Ammon's horn (tissue), 1 donor: ENCODE measurements at regions not wholly inside any gene's neighbourhood (a gene's known extent, or its start where the extent isn't known, plus 50 kb on each side); places are given as distances from the start of the nearest gene placed in this dataset.
"Not testable (repeated sequence)": the region's sequence is repeated elsewhere in the genome, so short reads cannot be mapped to it uniquely, and the experiment has no call there.

Experiments
- DNase-seq: peaks from one replicate; pipeline ENCODE4 v3.0.0-alpha.2; 2016; ENCODE audit warnings: low spot score

DNA sequence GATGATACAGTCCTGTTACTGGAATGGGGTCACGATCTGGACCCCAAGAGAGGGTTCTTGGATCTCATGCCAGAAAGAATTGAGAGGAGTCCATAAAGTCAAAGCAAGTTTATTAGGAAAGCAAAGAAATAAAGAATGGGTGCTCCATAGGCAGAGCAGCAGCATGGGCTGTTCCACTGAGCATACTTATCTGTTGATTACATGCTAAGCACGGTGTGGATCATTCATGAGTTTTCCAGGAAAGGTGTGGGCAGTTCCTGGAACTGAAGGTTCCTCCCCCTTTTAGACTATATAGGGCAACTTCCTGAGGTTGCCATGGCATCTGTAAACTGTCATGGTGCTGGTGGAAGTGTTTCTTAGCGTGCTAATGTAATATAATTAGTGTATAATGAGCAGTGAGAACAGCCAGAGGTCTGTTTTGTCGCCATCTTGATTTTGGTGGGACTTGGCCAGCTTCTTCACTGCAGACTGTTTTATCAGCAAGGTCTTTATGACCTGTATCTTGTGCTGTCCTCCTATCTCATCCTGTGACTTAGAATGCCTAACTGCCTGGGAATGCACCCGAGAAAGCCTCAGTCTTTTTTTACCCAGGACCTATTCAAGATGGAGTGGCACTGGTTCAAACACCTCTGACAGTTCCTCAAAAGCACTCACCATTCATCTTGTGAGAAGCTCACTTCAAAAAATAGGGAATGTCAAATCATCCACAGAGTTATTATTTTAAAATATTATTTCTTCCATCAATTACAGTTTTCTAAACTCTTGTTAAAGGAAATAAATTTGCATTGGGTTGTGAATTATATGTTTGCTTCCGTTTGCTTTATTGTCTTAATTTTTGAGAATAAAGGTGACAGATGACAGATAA is 1358.8 kb upstream of the TMEM132C start:
- DNase-seq = no peak

DNA sequence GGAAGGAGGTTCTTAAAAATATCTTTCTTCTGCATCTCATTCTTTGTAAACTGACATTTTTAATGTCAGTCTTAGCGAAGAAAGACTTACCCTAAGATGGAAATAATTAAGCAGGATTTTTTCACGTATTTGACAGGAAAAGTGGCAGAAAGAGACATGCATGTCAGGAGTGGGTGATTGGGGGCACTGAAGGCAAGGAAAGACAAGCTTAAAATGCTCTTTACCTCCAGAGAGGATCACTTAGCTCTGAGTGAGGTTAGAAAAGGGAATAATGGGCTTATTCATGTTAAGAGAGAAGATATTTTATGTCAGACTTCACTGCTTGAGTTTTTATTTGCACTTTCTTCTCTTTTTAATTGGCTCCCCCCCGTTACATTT is 1358.2 kb upstream of the TMEM132C start:
- DNase-seq = no peak

DNA sequence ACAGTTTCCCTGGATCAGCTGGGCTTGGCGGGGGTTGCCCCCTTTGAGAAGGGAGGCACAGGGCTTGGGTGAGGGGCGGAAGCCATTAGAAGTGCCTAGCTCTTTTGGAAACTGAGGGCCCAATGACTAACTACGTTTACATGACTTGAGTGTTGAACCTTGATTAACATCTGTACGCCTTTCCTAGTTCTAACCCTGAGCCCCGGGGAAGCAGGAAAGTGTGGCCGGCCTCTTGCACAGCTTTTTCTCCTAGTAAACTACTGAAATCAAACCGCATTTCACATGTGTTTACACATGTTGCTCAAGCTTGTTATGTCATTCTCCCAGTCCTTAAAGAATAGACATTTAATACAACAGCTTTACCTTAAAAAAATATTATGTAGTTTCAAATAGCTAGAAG is 1356.4 kb upstream of the TMEM132C start:
- no peak for DNase-seq

DNA sequence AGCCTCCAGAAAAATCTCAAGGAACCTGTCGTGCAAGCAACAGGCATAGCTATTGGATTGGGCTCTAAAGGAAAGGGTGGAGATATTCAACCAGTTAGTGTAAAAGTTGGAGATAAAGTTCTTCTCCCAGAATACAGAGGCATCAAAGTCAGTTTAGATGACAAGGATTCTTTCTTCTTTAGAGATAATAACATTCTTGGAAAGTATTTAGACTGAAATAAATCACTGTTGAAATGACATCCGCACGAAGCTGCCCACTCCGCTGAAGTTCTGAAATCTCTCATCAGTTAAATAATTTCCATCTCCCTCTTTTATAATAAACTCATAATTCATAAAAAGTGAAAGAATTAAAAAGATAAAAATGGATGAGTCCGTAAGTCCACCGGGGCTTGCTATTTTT is 1354.9 kb upstream of the TMEM132C start:
- no peak for DNase-seq

DNA sequence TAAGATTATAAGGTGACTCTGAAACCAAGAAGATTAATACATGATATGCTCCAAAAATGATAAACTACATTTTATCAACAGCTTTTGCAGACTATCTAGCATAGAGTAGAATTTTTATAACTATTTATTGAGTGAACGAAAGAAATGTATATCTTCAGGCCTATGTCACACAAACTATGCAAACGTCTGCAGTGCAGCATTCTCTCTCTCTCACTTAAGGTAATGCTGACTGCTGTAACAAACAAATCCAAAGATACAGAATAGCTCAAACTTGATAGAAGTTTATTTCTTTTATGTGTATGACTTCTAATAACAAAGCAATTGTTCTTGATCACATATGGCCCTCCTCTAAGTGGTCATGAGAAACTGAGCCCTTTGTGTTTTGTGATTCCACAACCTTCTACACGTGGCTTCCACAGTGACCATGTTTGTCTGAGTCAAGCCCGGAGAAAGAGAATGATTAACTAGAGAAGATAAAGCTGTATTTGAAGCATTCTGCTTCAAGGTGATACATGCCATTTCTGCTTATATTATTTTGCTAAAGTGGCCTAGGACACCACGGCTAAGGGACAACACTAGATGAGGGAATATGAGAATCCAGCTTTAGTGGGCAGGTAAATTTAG is 1352.7 kb upstream of the TMEM132C start:
- DNase-seq = no peak

DNA sequence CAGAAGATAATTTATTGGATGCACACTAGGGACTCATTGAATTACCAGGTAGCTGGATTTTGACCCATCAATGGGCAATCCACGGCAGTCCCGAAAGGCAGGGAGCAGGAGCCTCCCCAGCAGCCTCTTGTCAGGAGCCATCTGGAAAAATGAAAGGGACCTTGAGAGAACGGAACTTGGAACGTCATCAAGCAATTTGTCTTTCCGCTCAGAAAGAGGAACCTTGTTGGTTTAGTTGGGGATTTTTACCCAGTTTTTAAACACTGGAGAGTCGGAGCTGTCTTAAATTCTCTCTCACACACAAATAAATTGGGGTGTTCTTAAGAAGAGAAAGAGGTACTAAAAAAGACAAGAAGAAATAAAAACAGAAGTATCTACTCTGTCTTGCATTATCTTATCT is 1351.7 kb upstream of the TMEM132C start:
- DNase-seq = no peak

DNA sequence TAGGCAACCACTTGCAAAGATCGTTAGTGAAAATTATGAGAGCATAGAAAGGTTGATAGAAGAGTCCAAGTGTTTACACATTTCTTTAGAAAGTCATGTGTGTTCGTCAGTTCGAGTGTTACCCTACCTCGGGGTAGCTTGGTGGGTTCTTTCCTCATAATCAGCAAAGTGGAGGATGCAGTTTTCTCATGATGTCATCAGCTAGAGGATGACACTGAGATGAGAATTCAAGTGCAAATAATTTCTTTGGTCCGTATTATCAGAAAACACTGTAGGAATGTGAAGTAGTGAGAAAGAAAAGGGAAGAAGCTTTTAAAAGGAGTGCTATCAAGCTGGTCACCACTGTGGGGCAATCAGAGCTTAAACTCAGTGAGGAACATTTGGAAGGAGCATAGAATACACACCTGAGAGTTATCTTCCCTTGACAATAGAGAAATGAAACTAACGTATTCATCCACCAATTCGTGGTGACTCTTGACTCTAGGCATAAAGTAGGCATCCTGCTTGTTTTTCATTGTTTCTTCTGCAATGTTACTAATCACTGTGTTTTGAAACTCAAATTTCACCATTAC is 1340.9 kb upstream of the TMEM132C start:
- DNase-seq = no peak

DNA sequence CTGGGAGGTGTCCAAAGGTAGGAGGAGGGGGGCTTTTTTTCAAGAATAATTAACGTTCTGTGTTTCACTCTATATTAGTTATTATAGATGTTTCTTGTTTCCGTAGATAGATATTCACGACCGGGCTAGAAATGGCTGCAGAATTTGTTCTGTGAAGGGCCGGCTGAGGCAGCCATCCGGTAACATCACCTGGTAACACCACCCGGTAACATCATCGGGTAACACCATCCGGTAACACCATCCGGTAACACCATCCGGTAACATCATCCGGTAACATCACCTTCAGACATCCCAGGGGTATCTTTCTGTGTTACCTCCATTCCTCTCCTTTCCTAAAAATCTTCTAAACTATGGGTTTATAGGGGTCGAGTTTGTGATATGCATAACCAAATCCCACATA is 1336.7 kb upstream of the TMEM132C start:
- DNase-seq = no peak

DNA sequence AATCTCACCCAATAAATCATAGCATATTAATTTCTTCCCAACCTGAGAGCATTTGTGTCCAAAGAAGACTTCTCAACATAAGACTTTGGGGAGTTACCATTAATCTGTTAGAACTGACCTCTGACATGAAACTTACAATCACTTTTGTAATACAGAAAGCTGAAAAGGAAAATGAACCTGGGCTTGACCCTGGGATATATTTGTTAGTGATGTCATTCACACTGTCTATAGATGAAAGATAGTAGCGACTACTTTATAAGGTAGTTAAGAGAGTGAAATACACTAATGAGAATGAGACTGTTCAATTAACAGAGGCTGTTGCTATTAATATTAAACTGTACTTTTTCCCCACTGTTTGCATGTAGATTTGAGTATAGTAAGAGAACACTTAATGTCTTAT is 1334.8 kb upstream of the TMEM132C start:
- DNase-seq = no peak

DNA sequence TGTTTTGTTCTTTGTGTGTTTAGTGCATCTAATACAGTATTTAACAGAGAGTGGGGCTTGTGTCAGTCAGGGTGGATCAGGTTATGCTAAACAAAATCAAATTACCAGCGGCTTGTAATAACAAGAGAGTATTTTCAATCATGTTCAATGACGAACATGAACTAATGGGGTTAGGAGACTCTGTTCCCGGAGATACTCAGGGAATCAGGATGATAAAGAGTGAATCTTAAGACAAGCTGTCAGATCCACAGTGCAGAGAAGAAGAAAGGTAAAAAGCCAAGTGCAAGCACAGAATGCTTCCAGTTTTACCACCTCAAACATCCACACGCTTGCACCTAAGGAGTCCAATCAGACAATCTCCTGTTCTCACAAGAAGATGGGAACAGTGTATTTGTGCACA is 1331.5 kb upstream of the TMEM132C start:
- DNase-seq = no peak

DNA sequence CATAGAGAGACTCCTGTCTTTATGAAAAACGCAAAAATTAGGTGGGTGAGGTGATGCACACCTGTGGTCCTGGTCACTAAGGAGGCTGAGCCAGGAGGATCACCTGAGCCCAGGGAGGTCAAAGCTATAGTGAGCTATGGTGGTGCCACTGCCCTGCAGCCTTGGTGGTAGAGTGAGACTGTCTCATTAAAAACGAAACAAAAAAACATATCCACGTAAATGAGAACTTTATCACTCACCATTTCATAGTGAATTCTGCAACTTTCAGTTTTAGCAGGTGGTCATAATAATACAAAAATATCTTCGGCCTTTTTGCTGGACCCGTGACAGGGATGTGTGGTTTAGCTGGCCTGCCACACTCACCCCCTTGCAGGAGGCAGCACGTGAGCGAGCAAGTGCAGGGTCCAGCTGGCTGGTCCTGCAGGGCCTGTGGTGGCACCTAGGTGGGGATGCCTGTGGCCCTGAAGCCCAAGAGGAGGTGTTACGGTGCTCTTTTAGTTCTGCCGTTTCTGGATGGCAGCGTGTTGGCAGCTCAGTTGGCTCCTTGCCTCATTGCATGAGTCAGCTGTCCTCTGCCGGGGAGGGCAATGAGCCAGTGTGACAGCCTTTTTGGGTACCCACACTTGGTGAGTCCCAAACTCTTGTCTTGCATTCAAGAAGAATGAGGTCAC is 1330.7 kb upstream of the TMEM132C start:
- peak; percentile 77 for DNase-seq

DNA sequence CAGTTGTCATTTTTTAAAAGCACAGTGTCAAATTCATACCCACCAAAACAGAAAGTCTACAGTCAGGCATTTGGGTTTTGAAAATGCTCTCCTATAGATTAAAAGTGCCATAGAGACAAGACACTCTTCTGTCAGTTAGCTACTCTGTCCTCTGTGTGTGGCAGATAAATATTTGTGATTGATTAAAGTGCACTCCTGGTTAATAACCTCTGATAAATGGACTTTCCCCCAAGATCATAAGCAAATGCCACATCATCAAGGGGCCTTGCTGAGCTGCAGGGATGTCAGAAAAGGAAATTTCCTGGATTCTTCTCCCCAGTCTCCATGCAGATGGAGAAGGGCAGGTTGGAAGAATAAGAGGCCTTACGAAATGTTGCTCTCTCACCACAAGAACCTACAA is 1329.5 kb upstream of the TMEM132C start:
- DNase-seq = no peak

DNA sequence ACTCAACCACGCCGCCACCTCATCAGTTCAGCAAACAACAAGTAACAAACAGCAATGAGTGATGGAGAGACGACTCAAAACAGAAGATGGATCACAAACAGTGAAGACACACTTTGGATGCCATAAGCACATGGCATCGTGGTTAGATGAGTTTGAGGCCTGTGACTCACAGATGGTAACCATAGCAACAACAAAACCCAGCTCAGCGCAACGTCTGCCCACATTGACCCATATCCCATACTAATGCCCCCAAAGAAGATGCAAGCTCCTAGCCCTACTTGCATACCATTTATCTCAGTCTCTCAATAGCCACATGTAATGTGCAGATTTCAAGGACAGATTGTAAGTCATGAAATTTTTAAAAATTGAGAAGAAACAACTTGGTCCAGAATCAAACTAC is 1322.3 kb upstream of the TMEM132C start:
- DNase-seq = no peak

DNA sequence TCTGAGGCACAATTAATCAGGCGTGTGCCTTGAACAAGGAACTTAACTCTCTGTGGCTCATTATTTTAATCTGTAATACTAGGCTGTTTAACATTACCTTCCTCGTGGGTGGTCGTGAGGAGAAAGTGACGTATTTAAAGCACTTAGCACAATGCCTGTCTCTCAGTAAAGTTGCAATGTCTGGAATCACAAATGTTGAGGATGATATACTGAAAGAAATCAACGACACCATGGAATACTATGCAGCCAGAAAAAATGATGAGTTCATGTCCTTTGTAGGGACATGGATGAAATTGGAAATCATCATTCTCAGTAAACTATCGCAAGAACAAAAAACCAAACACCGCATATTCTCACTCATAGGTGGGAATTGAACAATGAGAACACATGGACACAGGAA is 1320.0 kb upstream of the TMEM132C start:
- not testable (repeated sequence) for DNase-seq

DNA sequence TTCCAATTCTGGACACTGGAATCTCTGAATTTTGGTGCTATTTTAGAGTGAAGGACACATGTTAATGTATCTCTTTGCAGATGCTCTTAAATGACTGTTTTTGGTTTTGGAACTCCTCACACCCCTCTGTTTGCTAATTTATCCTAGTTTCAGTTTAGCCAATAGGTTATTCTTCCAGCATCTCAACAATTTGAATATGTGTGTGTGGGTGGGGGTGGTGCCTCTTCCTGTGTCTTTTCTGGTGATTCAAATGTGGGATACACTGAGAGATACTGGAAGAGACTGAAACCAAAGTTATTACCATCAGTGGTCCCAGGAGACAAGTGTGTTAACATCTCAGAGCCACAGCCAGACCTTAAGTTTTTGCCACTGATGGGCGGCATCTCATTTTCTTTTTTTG is 1317.4 kb upstream of the TMEM132C start:
- DNase-seq = no peak

DNA sequence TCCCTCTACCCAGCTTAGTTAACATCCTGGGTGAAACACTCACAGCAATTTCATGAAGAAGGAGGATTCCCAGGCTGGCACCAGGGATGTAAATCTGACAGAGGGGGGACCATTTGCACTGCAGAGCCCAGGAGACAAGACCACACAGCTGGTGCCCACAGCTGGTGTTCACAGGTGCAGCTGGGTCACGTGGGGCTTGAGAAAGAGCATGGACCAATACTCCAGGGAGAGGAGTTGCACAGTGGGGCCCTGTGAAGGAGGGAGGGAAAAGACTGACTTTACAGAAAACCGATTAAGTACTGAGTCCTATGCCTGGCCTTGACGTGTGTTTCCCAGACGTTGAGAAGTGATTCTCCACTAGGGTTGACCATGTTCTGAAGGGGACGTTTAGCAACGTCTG is 1316.7 kb upstream of the TMEM132C start:
- no peak for DNase-seq

DNA sequence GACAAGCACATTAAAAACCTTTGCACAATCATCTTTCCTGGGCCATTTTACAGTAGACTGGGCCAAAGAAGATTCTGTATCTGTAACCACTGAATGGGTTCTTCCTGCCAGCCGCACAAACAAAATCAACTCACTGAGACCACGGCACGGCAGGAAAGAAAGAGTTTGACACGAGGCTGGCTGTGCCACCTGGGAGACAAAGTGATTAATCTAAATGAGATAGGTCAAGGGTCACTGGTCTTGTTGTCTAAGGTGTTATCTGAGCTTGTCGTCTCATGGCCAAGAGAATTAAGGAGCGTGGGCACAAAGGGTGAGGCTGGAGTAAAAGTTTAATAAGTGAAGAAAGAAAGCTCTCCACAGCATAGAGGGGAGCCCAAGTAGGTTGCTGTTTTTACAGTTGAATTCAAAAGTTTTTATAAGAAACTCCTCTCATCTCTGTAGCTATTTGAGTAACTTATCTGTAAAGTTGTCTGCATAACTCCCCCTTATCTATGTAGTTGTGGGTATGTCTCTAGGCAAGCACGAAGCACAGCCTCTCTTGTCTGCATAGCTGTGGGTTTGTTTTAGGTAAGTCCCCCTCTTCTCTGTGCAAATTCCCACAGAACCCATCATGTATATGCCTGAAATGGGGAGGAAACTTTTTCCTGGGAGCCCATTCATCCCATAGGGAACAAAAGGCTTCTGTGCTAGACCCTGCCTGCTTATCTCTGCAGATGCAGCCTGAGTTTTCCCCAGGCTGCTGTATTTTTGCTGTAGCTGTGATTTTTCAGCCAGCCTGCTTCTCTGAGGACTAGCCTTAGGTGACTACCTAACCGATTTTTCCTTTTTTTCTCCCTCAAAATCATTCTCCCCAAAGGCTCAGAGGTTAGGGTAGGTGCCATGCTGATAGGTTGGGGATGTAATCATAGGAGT is 1314.6 kb upstream of the TMEM132C start:
- no peak for DNase-seq

DNA sequence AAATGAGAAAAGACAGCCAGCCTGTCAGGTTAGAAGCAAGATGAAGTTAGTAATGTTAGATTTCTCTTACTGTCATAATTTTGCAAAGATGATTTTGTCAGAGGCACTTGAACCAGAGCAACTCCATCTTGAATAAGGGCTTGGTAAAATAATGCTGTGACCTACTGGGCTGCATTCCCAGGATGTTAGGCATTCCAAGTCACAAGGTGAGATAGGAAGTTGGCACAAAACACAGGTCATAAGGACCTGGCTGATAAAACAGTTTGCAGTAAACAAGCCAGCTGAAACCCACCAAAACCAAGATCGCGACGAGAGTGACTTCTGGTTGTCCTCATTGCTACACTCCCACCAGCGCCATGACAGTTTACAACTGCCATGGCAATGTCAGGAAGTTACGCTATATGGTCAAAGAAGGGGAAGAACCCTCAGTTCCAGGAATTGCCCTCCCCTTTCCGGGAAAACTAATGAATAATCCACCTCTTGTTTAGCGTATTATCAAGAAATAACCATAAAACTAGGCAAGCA is 1313.5 kb upstream of the TMEM132C start:
- no peak for DNase-seq

DNA sequence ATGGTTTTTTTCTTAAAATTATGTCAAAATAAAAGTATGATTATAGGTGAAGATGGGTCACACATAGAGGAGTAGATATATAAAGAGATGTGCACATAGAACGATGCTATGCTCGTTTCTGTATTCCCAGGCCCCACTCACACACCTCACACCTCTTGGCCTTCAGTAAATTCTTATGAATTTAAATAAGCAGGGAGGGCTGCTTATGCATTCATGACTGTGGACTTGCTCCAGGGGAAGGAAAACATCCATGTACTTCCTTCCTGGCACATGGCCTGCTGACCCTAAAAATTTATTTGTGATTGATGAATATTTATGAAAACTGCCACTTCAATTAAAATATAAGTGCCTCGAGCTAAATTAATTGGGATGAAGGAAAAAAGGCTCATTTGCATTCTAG is 1306.7 kb upstream of the TMEM132C start:
- no peak for DNase-seq

DNA sequence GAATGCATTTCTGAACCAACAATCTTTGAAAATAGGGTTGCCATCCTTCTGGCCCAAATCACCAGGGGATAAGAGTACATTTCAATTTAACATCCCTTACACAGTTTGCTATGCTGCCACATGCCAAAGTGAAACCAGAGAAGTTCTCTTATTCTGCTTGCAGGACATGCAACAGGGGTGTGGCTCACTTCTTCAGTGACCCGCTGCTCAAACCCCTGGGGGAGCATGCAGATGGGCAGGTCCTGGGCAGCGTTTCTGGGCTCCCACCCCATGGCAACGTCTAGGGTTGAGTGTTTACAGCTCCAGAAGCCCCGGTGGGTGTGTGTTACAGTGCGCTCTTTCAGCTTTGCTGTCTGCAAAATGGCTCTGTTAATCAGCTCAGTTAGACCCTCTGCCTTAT is 1306.3 kb upstream of the TMEM132C start:
- no peak for DNase-seq

DNA sequence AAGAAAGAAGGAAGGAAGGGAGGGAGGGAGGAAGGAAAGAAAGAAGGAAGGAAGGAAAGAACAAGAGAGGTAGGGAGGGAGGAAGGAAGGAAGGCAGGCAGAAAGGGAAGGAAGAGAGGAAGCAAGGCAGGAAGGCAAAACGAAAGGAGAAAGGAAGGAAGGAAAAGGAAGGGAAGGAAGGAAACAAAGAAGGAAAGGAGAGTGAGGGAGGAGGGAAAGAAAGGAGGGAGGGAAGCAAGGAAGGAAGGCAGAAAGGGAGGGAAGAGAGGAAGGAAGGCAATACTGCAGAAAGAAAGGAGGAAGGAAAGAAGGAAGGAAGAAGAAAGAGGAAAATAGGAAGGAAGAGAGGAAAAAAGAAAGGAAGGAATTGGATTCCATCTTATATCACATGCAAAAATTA is 1303.1 kb upstream of the TMEM132C start:
- no peak for DNase-seq

DNA sequence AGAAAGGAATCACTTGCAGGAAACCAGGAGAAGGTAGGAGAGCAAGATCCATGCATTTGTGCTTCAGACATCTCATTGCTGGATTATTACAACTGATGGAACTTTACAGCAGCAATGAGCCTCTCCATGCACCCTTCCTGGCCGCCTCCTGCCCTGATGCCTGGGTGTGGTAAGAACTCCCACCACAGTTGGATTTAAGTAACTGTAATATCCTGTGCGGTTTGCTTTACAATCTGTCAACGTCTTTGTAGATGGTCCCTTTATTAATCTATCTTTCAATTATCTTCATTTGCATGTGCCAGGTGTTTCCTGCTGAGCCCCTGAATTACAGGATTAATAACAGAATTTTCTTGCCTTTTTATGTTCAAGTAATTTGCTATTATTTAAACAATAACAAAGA is 1300.5 kb upstream of the TMEM132C start:
- DNase-seq = no peak
